Islet of Langerhans (tissue), 1 donor: ENCODE measurements at regions not wholly inside any gene's neighbourhood (a gene's known extent, or its start where the extent isn't known, plus 50 kb on each side); places are given as distances from the start of the nearest gene placed in this dataset.

Source experiments
- FAIRE-seq: peaks from one replicate; lab custom pipeline; 2011; peaks lifted over from hg19 to GRCh38; lab: Jason Lieb, UNC

DNA sequence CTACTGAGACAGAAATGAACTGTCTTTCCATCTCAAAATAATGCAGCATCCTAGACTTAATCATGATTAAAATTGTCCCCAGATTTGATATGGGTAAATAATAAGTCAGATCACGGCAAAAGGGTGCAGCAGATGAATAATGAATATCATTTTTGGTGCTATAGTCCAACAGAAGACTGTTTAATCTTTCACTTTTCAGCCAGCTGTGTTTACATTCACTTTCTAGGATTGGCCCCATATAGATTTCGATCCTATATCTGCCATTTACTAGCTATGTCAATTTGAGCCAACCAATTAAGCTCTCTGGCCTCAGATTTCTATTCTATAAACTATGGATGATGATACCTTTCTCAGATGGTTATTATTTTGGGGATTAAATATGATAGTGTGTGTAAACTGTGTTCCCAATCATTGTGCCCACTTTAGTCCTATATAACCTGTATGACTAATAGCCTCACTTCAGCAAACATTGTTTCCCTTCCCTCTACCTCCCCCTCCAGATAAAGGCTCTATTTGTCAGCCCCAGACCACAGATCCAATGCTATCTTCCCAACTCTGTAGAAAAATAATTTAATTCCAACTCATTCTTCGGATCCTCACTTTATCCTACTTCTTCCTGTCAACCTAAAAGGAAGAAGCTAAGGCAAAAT lies 53.6 kb upstream of the NT5E start:
- FAIRE-seq: no peak

DNA sequence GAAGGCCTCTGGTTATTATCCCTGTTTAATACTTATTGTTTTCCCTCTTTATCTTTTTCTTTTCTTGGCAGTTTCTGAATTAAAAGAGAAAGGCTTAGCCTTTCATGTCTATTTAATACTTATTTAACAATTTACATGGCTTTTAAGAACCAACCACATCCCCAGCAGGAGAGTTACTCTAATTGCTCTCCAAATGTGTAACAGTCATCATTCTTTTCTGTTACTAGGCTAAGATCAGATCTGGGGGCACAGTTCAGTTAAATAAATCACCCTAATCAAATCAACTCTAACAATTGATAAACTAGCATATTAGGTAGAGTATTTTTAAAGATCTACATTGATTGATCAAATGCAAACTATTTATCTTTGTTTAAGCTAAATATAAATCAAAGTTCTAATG lies 54.1 kb upstream of the NT5E start:
- no peak for FAIRE-seq

DNA sequence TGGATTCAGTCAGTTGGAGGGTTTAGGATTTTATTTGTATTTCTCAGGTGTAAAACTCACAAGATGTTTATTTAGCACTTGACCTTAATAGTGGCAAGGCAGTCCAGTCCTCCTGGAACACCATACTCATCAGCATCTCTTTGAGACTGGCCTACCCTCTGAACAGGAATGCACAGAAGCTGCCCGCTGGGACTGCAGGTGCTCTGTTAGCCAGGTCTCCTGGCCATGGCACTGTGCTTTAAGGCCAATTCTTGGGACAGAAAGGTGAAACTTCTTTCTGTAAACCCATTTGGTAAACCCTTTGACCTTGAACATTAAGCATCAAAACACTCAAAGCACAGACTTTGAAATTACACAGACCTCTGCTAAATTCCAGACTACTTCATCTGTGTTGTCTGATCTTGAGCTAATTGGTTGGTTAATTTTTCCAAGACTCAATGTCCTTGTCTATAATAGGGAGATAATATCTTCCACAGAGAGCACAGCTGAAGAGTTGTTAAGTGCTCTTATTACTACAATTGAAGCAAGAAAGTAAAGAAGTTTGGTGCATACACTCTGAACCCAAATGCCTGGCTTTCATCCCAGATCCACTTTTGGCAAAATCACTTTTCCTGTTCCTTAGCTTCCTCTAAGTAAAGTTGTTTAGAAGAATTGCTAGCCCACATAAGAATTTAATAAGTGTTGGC lies 54.9 kb upstream of the NT5E start:
- no peak for FAIRE-seq

DNA sequence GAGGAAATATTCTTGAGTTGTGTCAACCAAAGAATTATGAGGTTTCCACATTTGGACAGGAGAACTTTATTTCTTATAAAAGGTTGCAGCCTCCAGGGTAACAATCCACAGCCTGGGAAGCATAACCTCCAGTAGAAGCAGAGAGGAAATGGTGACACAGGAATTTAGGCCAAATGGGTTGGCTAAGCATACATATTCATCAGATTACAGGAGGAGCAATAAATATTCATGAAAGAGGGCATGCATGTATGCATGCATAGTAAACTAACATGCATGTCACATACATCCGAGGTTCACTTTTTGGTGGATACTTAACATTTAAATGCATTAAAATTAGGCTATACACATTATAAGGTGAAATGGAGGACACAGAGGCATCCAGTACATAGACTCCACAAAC lies 55.7 kb upstream of the NT5E start:
- no peak for FAIRE-seq

DNA sequence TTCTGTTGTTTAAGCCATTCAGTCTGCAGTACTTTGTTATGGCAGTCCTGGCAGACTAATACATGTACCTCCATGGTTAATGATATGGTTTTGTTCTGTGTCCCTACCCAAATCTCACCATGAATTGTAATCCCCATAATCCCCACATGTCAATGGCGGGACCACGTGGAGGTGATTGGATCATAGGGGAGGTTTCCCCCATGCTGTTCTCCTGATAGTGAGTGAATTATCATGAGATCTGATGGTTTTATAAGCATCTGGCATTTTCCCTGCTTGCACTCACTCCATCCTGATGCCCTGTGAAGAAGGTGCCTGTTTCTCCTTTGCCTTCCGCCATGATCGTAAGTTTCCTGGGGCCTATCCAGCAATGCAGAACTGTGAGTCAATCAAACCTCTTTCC lies 57.5 kb upstream of the NT5E start:
- no peak for FAIRE-seq

DNA sequence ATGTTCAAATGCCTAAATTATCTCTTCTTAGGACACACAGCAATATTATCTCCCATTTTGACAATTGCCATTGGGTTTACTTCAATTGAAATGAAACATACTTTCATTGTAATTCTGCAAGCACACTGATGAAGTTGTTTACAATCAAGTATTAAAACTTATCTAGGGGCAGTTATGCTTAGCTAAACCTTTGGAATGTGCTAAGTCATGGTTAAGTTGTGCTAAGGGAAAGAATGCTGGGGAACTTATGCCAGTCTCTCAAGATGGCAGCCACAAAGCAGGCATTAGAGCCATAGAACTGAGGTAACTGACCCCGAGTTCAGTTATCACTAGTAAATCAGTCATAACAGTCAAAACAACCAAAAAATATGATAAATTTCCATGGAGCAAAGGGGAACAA lies 59.1 kb upstream of the NT5E start:
- FAIRE-seq: no peak

DNA sequence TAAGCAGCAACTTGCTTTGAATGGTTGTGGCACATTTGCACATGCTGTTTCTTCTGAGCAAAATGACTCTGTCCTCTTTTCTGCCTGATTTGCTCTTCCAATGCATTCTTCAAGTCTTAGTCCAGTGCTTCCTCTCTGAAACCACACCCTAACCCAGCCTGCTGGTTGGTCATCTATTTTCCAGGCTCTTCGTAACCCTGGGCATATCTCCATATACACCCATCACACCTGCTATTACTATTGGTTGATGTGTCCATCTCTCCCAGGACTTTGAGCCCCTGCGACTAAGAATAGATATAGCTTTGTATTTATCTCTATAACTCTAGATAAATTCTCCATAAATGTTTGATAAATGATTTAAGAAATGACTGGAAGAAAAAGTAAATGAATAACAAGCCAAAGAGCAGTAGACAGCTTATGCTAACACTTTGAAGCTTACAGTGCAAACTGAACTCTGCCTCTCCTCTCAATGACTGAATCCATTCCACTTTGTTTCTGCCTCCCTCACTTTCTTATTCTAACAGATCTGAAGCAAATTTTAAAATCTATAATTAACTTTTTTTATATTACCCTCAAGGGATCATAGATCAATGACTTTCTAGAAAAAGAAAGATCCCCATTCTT lies 59.7 kb upstream of the NT5E start:
- FAIRE-seq: no peak

- FAIRE-seq: no peak
These were observed 60.6 kb upstream of the NT5E start for GRCh38 chr6:85389151-85389797.

DNA sequence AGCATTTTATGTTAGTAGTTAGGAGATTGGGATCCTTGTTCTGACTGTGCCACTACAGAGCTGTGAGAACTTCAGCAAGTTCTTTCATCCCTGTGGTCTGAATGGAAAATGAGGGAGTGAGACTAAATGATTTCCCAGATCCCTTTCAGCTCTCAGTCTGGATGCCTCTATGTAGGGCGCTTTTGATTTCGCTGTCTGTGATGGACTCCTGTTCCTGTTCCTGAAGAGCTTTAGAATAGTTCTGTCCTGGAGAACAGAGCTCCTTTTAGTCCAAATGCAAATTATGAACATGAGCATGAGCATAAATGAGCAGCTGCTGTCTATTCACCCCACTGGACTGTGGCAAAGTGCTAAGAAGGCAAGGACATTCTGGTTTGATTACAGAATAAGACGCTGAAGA lies 61.4 kb upstream of the NT5E start:
- no peak for FAIRE-seq

DNA sequence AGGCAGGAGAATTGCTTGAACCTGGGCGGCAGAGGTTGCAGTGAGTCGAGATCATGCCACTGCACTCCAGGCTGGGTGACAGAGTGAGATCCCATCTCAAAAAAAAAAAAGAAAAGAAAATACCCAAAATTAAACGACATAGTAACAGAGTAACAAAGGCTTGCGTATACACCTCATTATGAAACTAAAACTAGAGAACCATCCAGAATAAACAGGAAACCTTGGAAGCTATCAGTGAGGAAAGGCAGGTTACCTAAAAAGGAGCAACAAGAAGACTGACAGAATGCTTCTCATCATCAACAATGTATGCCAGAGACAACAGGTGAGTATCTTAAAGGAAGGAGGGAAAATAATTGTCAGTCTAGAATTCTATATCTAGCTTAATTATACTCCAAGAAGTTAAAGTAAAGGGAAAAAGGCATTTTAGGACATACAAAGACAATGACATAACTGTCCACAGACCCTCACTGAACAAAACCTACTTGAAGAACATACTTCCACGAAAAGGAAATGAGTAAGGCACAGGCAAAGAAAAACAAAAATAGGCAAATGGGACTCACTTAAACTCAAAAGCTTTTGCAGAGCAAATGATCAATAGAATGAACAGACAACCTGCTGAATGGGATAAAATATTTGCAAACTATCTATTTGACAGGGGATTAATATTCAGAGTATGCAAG lies 64.1 kb upstream of the NT5E start:
- no peak for FAIRE-seq

GRCh38 chr6:85383042-85383441 lies 66.8 kb upstream of the NT5E start:
- no peak for FAIRE-seq

GRCh38 chr6:85382541-85382940 lies 67.3 kb upstream of the NT5E start:
- no peak for FAIRE-seq

GRCh38 chr6:85372915-85373270 lies 77.0 kb upstream of the NT5E start:
- no peak for FAIRE-seq

- no peak for FAIRE-seq
These were observed 77.5 kb upstream of the NT5E start for GRCh38 chr6:85372188-85372914.

GRCh38 chr6:85368631-85369030 lies 81.3 kb upstream of the NT5E start:
- no peak for FAIRE-seq

- no peak for FAIRE-seq
These were observed 85.5 kb upstream of the NT5E start for GRCh38 chr6:85364344-85364743.

DNA sequence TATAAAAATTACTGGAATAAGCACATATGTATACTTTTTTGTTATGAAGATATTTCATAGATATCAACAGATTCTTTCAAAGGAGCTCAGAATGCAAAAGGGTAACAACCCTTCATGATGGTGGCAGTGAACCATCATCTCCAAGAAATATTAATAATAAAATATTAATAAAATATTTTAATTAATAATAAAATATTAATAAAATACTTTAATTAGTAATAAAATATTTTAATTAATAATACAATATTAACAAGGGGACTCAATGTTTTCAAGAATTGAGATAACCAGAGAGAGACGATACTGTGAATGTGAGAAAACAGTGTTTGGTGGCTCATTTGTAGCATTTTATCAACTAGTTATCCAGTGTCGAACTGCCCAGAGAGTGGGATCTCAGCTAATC lies 86.0 kb upstream of the NT5E start:
- FAIRE-seq: no peak

DNA sequence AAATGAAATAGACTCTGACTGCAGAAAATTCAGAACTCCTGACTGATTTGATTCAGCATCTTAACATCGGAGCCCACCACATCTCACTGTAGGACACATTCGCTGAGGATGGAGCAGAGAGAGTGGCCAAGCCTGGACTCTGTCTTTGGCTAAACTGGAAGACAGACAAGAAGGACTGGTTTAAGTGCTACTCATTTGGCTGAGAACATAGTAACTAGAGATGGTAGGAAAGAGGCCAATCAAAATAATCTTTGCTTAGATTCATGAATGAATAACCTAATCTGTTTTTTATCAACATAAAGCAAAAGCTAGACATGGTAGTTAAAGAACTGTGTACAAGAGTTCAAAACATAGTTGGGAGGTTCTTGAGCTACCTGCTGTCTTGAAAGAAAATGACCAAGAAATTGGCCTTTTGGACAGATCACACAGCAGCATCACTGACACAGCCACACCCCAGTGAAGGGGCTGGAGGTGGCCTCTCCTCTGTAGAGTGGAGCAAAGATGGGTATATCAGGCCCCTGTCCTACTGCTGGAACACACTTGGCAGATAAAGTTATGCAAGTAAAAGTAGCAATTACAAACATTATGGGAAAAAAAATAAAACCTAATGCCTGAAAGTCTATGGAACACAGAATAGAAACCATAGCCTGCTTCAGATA lies 87.1 kb upstream of the NT5E start:
- FAIRE-seq: no peak

DNA sequence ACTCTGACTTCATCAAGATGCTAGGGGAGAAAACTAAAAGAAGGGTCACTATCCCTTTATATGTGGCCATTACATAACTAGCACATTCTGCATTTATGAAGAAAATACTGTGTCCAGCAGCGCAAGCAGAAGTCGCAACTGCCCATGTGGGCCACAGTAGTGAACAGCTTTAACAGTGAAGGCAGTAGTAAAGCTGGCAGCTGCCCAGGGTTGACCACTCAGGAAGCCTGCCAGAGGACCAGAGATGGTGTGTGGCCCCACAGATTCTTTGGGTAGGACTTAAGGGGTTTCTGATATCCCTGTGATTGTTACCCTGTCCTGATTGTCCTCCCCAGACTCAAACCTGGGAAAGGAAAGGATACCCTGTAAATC lies 88.3 kb upstream of the NT5E start:
- no peak for FAIRE-seq

GRCh38 chr6:85360794-85361642 lies 88.9 kb upstream of the NT5E start:
- no peak for FAIRE-seq

DNA sequence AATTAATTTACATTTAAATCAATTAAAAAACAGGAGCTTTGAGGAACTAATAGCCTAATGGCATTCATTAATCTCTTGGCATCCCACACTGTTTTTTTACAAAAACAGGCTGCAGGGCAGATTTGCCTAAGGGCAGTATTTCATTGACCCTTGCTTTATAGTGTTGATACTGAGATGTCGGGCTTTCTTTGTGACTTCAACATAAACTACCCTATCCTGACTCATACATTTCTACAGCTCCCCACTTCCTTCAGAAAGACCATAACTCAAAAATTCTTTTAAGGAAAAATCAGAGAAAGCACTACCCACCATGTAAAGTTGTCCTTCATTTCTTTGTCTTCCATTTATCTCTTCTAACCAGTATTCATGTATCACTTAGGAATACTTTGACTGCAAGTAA lies 92.2 kb upstream of the NT5E start:
- FAIRE-seq: no peak
